ENCODE measurements at regions not wholly inside any gene's neighbourhood (a gene's known extent, or its start where the extent isn't known, plus 50 kb on each side); places are given as distances from the start of the nearest gene placed in this dataset.

GRCh38 chr3:168579010-168579409 lies 483.3 kb upstream of the GOLIM4 start:
- no peak overlapping the region for H3K4me3 Mint-ChIP-seq
- POLR2A ChIA-PET: no interaction called here
- no peak for TF ChIP-seq CTCF (IDR thresholded peaks at IDR 0.05)
- no peak overlapping the region for H3K27ac Mint-ChIP-seq
- ATAC-seq: no peak
- no peaks in the 10 kb centered on the region for H3K27me3 Mint-ChIP-seq
- H3K4me1 Mint-ChIP-seq (ENCODE audit: low read depth): no peaks in the 10 kb centered on the region
- CTCF ChIA-PET: no interaction called here
- intact Hi-C loops (cut with micrococcal nuclease): no loop called here
- H3K9me3 Mint-ChIP-seq: no peaks in the 10 kb centered on the region
- H3K36me3 Mint-ChIP-seq (ENCODE audit: low read depth): no peaks in the 10 kb centered on the region
- no peak for DNase-seq

GRCh38 chr3:168575750-168576149 lies 480.0 kb upstream of the GOLIM4 start:
- Mint-ChIP-seq H3K4me3 (no peak overlapping the region), H3K36me3 (ENCODE audit: low read depth) (no peaks in the 10 kb centered on the region), H3K9me3 (no peaks in the 10 kb centered on the region), H3K27me3 (no peaks in the 10 kb centered on the region), H3K27ac (no peak overlapping the region), H3K4me1 (ENCODE audit: low read depth) (no peaks in the 10 kb centered on the region)
- ATAC-seq: no peak
- POLR2A ChIA-PET: no interaction called here
- intact Hi-C loops (cut with micrococcal nuclease): no loop called here
- no peak for TF ChIP-seq CTCF (IDR thresholded peaks at IDR 0.05)
- no peak for DNase-seq
- CTCF ChIA-PET: no interaction called here

GRCh38 chr3:168574455-168575158 lies 478.9 kb upstream of the GOLIM4 start:
- no peak overlapping the region for H3K4me3 Mint-ChIP-seq

GRCh38 chr3:168570404-168571155 lies 474.9 kb upstream of the GOLIM4 start:
- intact Hi-C loops (cut with micrococcal nuclease): no loop called here
- no peak overlapping the region for H3K4me3 Mint-ChIP-seq
- H3K27ac Mint-ChIP-seq: no peak overlapping the region
- DNase-seq (no peak), ATAC-seq (no peak)
- ChIA-PET POLR2A (no interaction called here), CTCF (no interaction called here)
- H3K36me3 Mint-ChIP-seq (ENCODE audit: low read depth): no peaks in the 10 kb centered on the region
- TF ChIP-seq CTCF (IDR thresholded peaks at IDR 0.05): no peak
- H3K4me1 Mint-ChIP-seq (ENCODE audit: low read depth): no peaks in the 10 kb centered on the region
- no peaks in the 10 kb centered on the region for H3K27me3 Mint-ChIP-seq
- peaks cover 2% of the 10 kb centered on the region for H3K9me3 Mint-ChIP-seq

More at GRCh38 chr3:168574455-168575158, 478.9 kb upstream of the GOLIM4 start:
- H3K27ac Mint-ChIP-seq: no peak overlapping the region
- no peaks in the 10 kb centered on the region for H3K36me3 Mint-ChIP-seq (ENCODE audit: low read depth)
- H3K4me1 Mint-ChIP-seq (ENCODE audit: low read depth): no peaks in the 10 kb centered on the region
- ATAC-seq (no peak), DNase-seq (no peak)
- POLR2A ChIA-PET: no interaction called here
- no peak for TF ChIP-seq CTCF (IDR thresholded peaks at IDR 0.05)
- intact Hi-C loops (cut with micrococcal nuclease): no loop called here
- H3K9me3 Mint-ChIP-seq: no peaks in the 10 kb centered on the region
- CTCF ChIA-PET: no interaction called here
- H3K27me3 Mint-ChIP-seq: no peaks in the 10 kb centered on the region

GRCh38 chr3:168558728-168559411 lies 463.1 kb upstream of the GOLIM4 start:
- TF ChIP-seq CTCF (IDR thresholded peaks at IDR 0.05): no peak
- POLR2A ChIA-PET: no interaction called here
- ATAC-seq: no peak
- H3K36me3 Mint-ChIP-seq (ENCODE audit: low read depth): no peaks in the 10 kb centered on the region
- no peaks in the 10 kb centered on the region for H3K27me3 Mint-ChIP-seq
- H3K9me3 Mint-ChIP-seq: no peaks in the 10 kb centered on the region
- H3K4me3 Mint-ChIP-seq: no peak overlapping the region
- CTCF ChIA-PET: no interaction called here
- H3K27ac Mint-ChIP-seq: no peak overlapping the region
- DNase-seq: no peak
- H3K4me1 Mint-ChIP-seq (ENCODE audit: low read depth): no peaks in the 10 kb centered on the region
- intact Hi-C loops (cut with micrococcal nuclease): no loop called here

Measured in activated CD8-positive, alpha-beta T cell treated with anti-CD3 and anti-CD28 coated beads for 36 hours (primary cell).